ENCODE measurements at regions not wholly inside any gene's neighbourhood (a gene's known extent, or its start where the extent isn't known, plus 50 kb on each side); places are given as distances from the start of the nearest gene placed in this dataset.

DNA sequence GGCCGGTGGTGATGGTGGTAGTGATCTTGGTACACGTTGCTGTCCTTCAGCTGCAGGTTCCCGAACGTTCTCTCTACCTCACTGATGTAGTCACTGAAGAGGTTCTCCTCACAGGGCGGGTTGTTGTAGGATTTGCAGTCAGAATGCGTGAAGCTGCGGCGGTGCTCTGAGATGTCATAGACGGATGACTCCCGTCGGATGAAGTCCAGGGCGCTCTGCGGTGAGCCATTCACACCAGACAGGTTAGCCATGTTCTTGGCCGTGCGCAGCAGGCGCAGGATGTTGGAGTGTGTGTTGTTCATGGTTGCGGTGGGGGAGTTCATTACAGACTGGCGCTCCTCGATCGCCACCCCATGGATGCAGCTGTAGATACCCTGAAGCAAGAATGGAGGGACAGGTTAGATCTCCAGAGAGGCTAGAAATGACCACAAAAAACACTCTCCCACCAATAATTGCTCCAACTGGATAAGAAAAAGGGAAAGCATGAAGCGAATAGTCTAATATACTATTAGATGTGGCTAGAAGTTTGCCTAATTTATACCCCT lies 367.8 kb downstream of the EMP1 start:
- no peak overlapping the region for H3K9ac ChIP-seq (ENCODE audit: low read length in 2 of 2)
- no peaks in the 10 kb centered on the region for H3K4me1 ChIP-seq (ENCODE audit: control insufficient read depth, insufficient read depth, low read length)
- H3K4me3 ChIP-seq (ENCODE audit: low read length in 2 of 2): no peak overlapping the region
- no peaks in the 10 kb centered on the region for H3K27me3 ChIP-seq (ENCODE audit: control insufficient read depth in 1 of 2, insufficient read depth in 2 of 2, low read length in 2 of 2)
- H3K36me3 ChIP-seq (ENCODE audit: control insufficient read depth in 2 of 2, insufficient read depth in 2 of 2, low read length in 2 of 2): no peaks in the 10 kb centered on the region
- no peak overlapping the region for H3K27ac ChIP-seq (ENCODE audit: low read length)
- no peaks in the 10 kb centered on the region for H3K9me3 ChIP-seq (ENCODE audit: control insufficient read depth in 2 of 2, low read length in 2 of 2)

DNA sequence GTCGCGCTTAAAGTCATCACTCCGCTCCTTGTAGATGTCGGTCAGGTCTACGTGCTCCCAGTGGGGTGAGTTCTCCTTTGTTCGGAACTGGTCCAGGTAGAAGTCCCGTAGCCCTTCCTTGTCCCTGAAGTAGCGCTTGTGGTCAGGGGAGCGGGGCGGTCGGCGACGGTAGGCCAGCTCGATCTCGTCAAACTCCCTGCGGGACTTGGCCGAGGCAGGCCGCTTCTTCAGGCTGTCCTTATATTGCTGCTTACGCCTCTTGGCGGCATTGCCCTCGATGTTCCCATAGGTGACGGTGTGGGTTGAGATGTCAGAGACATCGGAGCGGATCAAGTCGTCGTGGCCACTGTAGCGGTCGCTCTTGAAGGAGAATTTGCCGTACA lies 367.2 kb downstream of the EMP1 start:
- Histone ChIP-seq H3K4me3 (ENCODE audit: low read length in 2 of 2) (no peak overlapping the region), H3K4me1 (ENCODE audit: control insufficient read depth, insufficient read depth, low read length) (no peaks in the 10 kb centered on the region), H3K27me3 (ENCODE audit: control insufficient read depth in 1 of 2, insufficient read depth in 2 of 2, low read length in 2 of 2) (peaks cover 0 to under 1% of the 10 kb centered on the region in 2 donors), H3K9me3 (ENCODE audit: control insufficient read depth in 2 of 2, low read length in 2 of 2) (no peaks in the 10 kb centered on the region), H3K36me3 (ENCODE audit: control insufficient read depth in 2 of 2, insufficient read depth in 2 of 2, low read length in 2 of 2) (no peaks in the 10 kb centered on the region), H3K27ac (ENCODE audit: low read length) (no peak overlapping the region), H3K9ac (ENCODE audit: low read length in 2 of 2) (no peak overlapping the region)

DNA sequence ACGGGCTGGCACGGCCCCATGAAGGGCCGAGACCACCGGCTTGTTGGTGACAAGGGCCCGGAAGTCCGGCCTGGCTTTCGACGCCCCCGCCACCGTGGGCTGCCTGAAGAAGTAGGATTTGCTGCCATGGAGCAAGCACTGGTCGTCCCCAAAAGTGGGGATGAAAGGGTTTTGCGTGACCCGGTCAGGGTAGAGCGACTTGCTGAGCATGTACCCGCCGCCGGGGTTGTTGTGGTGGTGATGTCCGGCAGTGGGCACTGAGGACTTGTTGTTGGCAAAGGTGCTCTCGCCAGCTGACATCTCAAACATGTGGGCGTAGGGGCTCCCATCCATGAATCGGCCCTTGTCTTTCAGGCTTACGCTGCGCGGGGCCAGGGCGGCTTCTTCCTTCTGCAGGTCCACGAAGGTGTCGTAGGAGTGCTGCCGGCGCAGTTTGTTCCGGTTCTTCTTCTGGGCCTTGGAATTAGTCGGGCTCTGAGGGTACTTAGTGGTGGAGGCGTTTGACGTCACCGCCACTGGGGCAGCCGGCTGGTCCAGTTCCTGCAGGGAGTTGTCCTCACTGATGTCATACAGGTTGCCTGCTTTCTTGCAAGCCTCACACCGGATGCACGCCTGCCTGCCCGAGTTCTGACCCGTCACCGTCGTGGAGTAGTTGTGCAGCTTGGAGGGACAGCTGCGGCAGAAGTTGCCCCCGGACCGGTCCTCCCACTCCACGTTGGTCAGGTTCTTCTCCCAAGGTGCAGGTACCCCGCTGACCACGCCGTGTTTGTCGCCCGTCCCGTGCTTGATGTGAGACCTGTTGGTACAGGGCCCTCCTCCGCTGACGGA lies 366.6 kb downstream of the EMP1 start:
- Histone ChIP-seq H3K27ac (ENCODE audit: low read length) (no peak overlapping the region), H3K9ac (ENCODE audit: low read length in 2 of 2) (no peak overlapping the region), H3K9me3 (ENCODE audit: control insufficient read depth in 2 of 2, low read length in 2 of 2) (no peaks in the 10 kb centered on the region), H3K36me3 (ENCODE audit: control insufficient read depth in 2 of 2, insufficient read depth in 2 of 2, low read length in 2 of 2) (no peaks in the 10 kb centered on the region), H3K4me1 (ENCODE audit: control insufficient read depth, insufficient read depth, low read length) (no peaks in the 10 kb centered on the region), H3K27me3 (ENCODE audit: control insufficient read depth in 1 of 2, insufficient read depth in 2 of 2, low read length in 2 of 2) (peaks cover 0 to 2% of the 10 kb centered on the region in 2 donors), H3K4me3 (ENCODE audit: low read length in 2 of 2) (no peak overlapping the region)

DNA sequence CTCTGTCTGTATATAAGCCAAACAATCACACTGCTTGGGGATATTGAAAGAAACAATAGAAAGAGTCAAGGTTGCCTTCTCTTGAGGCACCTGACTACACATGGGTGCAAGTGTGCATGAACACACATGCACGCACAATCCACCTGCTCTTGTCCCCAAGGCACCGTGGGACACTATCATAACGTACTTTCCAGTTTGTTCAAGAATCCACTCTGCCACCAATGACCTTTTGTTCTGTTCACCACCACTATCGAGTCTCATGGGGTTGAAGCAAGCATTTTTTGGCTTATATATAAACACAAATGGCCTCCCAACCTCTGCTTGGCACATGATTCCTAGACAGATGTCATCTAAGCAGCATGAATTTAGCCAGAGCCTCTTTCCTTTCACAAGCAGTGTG lies 365.4 kb downstream of the EMP1 start:
- Histone ChIP-seq H3K9me3 (ENCODE audit: control insufficient read depth in 2 of 2, low read length in 2 of 2) (no peaks in the 10 kb centered on the region), H3K27me3 (ENCODE audit: control insufficient read depth in 1 of 2, insufficient read depth in 2 of 2, low read length in 2 of 2) (peaks cover 0 to 2% of the 10 kb centered on the region in 2 donors), H3K9ac (ENCODE audit: low read length in 2 of 2) (no peak overlapping the region), H3K4me3 (ENCODE audit: low read length in 2 of 2) (no peak overlapping the region), H3K4me1 (ENCODE audit: control insufficient read depth, insufficient read depth, low read length) (no peaks in the 10 kb centered on the region), H3K36me3 (ENCODE audit: control insufficient read depth in 2 of 2, insufficient read depth in 2 of 2, low read length in 2 of 2) (no peaks in the 10 kb centered on the region), H3K27ac (ENCODE audit: low read length) (no peak overlapping the region)

DNA sequence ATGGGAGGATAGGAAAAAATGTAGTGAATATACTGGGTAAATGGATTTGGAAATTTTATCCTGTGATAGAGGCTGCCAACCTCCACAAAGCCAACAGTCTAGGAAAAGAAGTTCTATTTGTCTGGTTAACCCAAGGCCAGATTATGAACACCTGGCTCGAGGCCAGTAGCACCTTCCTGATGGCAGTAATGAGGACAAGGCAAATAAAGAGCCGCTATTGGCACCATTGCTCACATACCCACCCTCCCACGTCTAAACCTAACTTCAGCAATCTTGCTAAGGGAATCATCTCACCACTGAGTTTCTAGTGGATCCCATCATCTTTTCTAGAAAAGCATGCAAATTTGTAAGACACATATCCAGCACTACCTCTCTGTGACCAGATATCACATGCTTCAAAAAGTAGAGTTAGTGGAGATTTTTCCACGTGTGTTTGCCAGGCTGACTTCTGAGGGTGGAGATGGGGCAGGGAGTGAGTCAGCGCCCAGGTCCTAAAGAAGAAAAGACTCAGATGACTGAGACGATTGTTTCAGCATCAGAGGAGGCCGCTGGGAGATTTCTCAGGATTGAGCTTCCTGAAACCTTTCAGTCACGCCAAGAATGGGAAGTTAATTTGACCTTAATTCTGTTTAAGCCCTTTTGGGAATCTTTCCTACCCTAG lies 362.9 kb downstream of the EMP1 start:
- Histone ChIP-seq H3K27me3 (ENCODE audit: control insufficient read depth in 1 of 2, insufficient read depth in 2 of 2, low read length in 2 of 2) (peaks cover 0 to 2% of the 10 kb centered on the region in 2 donors), H3K9me3 (ENCODE audit: control insufficient read depth in 2 of 2, low read length in 2 of 2) (no peaks in the 10 kb centered on the region), H3K36me3 (ENCODE audit: control insufficient read depth in 2 of 2, insufficient read depth in 2 of 2, low read length in 2 of 2) (no peaks in the 10 kb centered on the region), H3K4me1 (ENCODE audit: control insufficient read depth, insufficient read depth, low read length) (no peaks in the 10 kb centered on the region), H3K4me3 (ENCODE audit: low read length in 2 of 2) (no peak overlapping the region), H3K9ac (ENCODE audit: low read length in 2 of 2) (no peak overlapping the region), H3K27ac (ENCODE audit: low read length) (no peak overlapping the region)

DNA sequence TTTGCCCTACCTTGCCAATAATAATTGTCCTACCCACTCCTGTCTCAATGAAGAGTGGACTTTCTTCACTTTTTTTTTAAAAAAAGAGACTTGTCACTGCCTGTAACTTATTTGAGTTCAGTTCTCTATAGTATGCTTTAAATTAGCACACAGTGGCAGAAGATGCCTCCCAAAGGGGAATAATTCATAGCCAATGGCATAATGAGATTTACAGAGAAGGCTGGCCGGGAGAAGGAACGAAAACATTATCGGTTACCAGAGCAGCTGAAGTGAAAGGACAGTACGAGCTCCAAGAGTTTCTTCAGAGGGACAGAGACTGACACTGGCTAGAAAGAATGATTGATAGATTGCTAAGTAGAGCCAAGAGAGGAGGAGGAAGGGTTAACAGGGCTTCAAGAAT lies 356.3 kb downstream of the EMP1 start:
- H3K9ac ChIP-seq (ENCODE audit: low read length in 2 of 2): no peak overlapping the region
- no peak overlapping the region for H3K27ac ChIP-seq (ENCODE audit: low read length)
- peaks cover 0 to 3% of the 10 kb centered on the region in 2 donors for H3K27me3 ChIP-seq (ENCODE audit: control insufficient read depth in 1 of 2, insufficient read depth in 2 of 2, low read length in 2 of 2)

DNA sequence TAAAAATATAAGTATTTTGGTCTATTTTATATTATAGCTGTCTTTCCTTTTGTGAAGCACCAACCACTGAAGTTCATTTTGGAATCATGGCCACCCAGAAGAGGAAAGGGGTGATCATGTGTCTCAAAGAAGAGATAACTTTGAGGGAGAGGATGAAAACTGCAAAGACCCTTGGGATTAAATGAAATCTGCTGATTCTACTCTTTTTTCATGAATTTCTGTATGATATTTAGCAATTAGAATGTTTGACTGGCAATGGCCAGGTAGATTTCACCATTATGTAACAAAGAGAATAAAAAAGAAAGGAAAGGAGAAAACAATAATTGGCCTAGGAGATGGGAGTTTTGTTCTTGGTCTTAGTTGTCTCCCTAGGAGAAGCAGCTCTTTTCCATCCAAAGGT lies 350.8 kb downstream of the EMP1 start:
- Histone ChIP-seq H3K9ac (ENCODE audit: low read length in 2 of 2) (no peak overlapping the region), H3K9me3 (ENCODE audit: control insufficient read depth in 2 of 2, low read length in 2 of 2) (no peaks in the 10 kb centered on the region), H3K4me3 (ENCODE audit: low read length in 2 of 2) (no peak overlapping the region), H3K36me3 (ENCODE audit: control insufficient read depth in 2 of 2, insufficient read depth in 2 of 2, low read length in 2 of 2) (no peaks in the 10 kb centered on the region), H3K27ac (ENCODE audit: low read length) (no peak overlapping the region), H3K27me3 (ENCODE audit: control insufficient read depth in 1 of 2, insufficient read depth in 2 of 2, low read length in 2 of 2) (peaks cover 0 to 3% of the 10 kb centered on the region in 2 donors), H3K4me1 (ENCODE audit: control insufficient read depth, insufficient read depth, low read length) (no peaks in the 10 kb centered on the region)

More for the DNA sequence above, 356.3 kb downstream of the EMP1 start:
- Histone ChIP-seq H3K4me3 (ENCODE audit: low read length in 2 of 2) (no peak overlapping the region), H3K4me1 (ENCODE audit: control insufficient read depth, insufficient read depth, low read length) (no peaks in the 10 kb centered on the region), H3K36me3 (ENCODE audit: control insufficient read depth in 2 of 2, insufficient read depth in 2 of 2, low read length in 2 of 2) (no peaks in the 10 kb centered on the region), H3K9me3 (ENCODE audit: control insufficient read depth in 2 of 2, low read length in 2 of 2) (no peaks in the 10 kb centered on the region)

DNA sequence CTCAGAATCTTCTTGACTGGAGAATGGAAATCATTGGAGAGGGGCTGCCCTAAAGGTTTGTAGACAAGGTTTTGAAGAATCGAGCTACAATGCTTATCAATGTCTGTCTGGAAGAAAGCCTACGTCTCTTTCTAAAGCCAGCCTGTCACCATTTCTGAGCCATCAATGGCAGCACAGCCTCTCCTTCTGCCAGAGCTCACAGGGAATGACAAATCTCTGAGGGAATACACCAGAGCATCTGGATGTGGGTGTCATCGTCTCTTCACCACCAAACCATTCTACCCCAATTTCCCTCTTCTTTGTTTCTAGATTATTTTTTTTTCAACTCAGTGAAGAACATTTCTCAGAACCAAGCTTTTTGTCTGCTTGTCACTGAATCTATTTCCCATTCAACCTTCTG lies 349.7 kb downstream of the EMP1 start:
- no peak overlapping the region for H3K9ac ChIP-seq (ENCODE audit: low read length in 2 of 2)
- no peaks in the 10 kb centered on the region for H3K9me3 ChIP-seq (ENCODE audit: control insufficient read depth in 2 of 2, low read length in 2 of 2)
- no peak overlapping the region for H3K27ac ChIP-seq (ENCODE audit: low read length)
- no peak overlapping the region for H3K4me3 ChIP-seq (ENCODE audit: low read length in 2 of 2)
- no peaks in the 10 kb centered on the region for H3K36me3 ChIP-seq (ENCODE audit: control insufficient read depth in 2 of 2, insufficient read depth in 2 of 2, low read length in 2 of 2)
- H3K27me3 ChIP-seq (ENCODE audit: control insufficient read depth in 1 of 2, insufficient read depth in 2 of 2, low read length in 2 of 2): peaks cover 0 to 2% of the 10 kb centered on the region in 2 donors
- H3K4me1 ChIP-seq (ENCODE audit: control insufficient read depth, insufficient read depth, low read length): no peaks in the 10 kb centered on the region

DNA sequence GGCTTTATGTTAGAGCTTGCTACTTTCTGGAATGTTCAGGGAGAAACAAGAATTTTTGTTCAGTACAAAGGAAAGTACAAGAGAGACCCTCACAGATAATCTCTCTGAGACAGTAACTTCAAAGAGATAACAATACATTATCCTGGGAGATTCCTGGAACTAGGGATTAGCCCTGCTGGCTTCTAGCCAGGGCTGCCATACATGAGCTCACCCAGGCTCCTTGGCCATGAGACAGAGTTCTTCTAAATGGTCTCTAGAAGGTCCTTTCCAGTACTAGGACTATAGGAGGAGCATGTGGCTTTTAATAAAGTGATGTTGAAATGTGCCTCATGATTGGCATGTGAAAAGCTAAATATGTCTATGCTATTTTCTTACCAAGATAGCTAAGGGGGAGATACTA lies 342.5 kb downstream of the EMP1 start:
- Histone ChIP-seq H3K27ac (ENCODE audit: low read length) (no peak overlapping the region), H3K4me3 (ENCODE audit: low read length in 2 of 2) (no peak overlapping the region), H3K27me3 (ENCODE audit: control insufficient read depth in 1 of 2, insufficient read depth in 2 of 2, low read length in 2 of 2) (peaks cover 0 to 2% of the 10 kb centered on the region in 2 donors), H3K9me3 (ENCODE audit: control insufficient read depth in 2 of 2, low read length in 2 of 2) (no peaks in the 10 kb centered on the region), H3K36me3 (ENCODE audit: control insufficient read depth in 2 of 2, insufficient read depth in 2 of 2, low read length in 2 of 2) (no peaks in the 10 kb centered on the region), H3K9ac (ENCODE audit: low read length in 2 of 2) (no peak overlapping the region), H3K4me1 (ENCODE audit: control insufficient read depth, insufficient read depth, low read length) (peaks cover 2% of the 10 kb centered on the region)

DNA sequence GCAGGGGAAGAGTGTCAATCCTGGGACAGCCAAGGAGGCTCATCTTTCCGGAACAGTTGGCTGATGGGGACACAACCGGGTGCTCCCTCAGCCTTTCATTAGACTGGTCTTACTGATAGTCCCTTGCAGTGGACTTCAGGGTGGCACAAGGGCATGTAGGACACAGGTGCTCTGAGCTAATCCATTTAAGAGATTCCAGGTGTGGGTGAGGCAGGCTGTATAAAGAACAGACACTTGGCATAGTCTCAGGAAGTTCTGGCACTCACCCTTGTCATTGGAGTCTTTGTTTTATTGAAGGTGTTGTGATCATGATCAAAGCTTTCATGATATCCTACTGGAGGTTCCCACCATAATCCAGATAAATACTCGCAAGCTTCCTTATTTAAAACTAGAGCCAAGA lies 341.6 kb downstream of the EMP1 start:
- Histone ChIP-seq H3K36me3 (ENCODE audit: control insufficient read depth in 2 of 2, insufficient read depth in 2 of 2, low read length in 2 of 2) (no peaks in the 10 kb centered on the region), H3K4me1 (ENCODE audit: control insufficient read depth, insufficient read depth, low read length) (peaks cover 2% of the 10 kb centered on the region), H3K9ac (ENCODE audit: low read length in 2 of 2) (no peak overlapping the region), H3K9me3 (ENCODE audit: control insufficient read depth in 2 of 2, low read length in 2 of 2) (no peaks in the 10 kb centered on the region), H3K4me3 (ENCODE audit: low read length in 2 of 2) (no peak overlapping the region), H3K27me3 (ENCODE audit: control insufficient read depth in 1 of 2, insufficient read depth in 2 of 2, low read length in 2 of 2) (peaks cover 0 to 2% of the 10 kb centered on the region in 2 donors), H3K27ac (ENCODE audit: low read length) (no peak overlapping the region)

DNA sequence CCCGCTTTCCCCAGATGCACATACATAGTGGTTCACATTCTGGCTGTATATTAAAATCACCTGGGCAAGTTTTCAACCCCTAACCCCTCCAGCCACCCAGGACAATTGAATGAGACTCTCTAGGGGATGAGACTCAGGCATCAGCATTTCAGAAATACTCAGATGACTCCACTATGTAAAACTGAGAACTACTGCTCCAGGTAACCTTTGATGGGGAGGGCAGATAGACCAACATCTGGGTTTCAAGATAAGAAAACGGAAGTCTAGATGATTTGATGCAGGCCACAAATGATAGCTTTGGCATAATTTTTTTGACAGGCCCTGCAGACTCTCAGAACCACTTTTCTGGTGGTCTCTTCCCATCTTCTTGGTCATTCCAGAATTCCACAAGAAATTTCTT lies 341.1 kb downstream of the EMP1 start:
- Histone ChIP-seq H3K4me1 (ENCODE audit: control insufficient read depth, insufficient read depth, low read length) (peaks cover 2% of the 10 kb centered on the region), H3K36me3 (ENCODE audit: control insufficient read depth in 2 of 2, insufficient read depth in 2 of 2, low read length in 2 of 2) (no peaks in the 10 kb centered on the region), H3K27me3 (ENCODE audit: control insufficient read depth in 1 of 2, insufficient read depth in 2 of 2, low read length in 2 of 2) (peaks cover 0 to 2% of the 10 kb centered on the region in 2 donors), H3K9ac (ENCODE audit: low read length in 2 of 2) (no peak overlapping the region), H3K27ac (ENCODE audit: low read length) (no peak overlapping the region), H3K9me3 (ENCODE audit: control insufficient read depth in 2 of 2, low read length in 2 of 2) (no peaks in the 10 kb centered on the region), H3K4me3 (ENCODE audit: low read length in 2 of 2) (no peak overlapping the region)
